ENCODE measurements at regions not wholly inside any gene's neighbourhood (a gene's known extent, or its start where the extent isn't known, plus 50 kb on each side); places are given as distances from the start of the nearest gene placed in this dataset.

DNA sequence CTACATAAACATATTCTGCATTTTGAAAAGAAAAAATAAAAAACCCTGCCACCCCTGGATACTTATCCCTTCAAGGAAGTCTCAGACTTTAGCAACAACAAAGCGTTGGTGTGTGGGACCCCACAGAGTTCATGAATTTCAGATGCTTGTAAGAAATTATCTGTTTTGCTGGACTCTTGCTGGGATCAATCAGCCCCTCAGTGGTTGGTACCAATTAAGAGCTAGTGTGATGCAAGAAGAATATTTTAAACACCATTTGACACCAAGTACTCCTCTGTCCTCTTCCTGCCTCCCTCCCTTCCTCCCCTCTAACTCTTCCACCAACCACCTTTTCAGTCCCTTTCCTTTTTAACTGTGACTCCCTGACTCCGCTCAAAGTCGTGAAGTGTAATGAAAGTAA lies 51.5 kb downstream of the SST start:
- DNase-seq: no peak

- DNase-seq: no peak
These were observed 53.0 kb downstream of the SST start for GRCh38 chr3:187617213-187617612.

DNA sequence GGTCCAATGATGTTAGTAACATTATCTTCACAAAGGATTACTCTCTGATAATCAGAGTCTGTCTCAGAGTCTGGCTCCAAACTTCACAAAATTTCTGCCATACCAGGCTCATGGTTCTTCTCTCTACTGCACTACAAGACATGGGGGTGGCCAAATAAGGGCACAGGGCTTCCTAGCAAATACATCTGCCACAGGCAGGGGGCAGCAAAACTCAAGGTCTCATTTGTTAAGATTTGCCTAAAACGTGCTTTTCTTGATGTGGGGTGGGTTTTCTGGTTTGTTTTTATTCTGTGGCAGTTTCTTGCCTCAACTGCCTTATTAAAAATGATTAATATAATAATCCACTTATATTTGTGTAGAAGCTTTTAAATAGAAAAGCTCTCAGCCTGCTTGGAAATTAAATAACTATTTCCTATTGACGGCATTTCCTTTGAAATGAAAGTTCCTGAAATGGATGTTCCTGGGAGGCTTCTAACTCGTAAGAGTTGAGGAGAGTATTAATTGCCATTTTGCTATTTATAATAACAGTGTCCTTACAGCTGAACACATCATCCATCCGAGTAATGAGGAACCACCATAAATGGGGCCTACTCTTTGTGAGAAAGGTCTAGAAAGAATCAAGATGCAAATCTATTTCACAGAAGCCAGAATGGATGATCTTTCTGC lies 53.8 kb downstream of the SST start:
- DNase-seq: peak; percentile 37

GRCh38 chr3:187615630-187616029 lies 54.6 kb downstream of the SST start:
- DNase-seq: no peak

DNA sequence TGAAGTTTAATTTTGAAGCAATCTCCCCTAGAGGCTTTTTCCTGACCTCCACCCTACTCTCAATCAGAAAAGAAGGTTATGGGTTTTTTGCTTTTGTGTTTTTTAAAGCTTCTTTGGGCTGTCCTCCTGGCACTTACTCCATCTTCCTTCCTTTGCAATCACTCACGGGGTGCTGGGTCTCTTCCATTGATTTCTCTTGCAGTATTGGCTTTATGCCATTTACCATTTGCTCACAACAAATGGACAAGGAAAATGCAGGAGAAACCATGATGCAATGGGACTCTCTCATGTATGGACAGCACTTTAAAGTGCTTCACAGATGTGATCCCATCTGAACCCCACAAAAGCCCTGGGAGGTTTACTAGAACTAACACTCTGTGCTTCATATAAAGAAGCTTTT lies 57.5 kb downstream of the SST start:
- DNase-seq: no peak

DNA sequence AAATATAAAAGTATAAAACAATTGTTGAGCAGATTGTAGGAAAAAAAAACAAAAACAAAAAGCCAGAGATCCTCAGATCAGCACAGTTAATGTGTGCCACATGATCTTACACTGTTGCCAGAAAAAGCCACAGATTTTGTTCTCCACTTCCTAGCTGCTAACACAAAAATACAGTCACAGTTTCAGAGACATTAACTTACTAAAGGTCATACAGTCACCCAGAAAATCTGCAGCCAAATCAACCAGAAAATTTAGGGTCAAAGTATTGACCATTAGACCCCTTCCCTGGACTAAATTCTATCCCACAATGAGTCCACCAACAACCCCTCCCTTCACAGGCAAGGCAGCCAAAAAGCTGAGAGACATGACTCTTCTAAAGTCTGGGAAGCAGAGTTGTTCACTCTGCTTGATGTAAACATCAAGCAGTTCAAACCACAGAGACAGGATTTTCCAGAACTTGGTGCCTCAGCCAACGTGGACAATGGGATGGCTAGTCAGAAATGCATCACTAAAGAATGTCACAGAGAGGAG lies 59.1 kb downstream of the SST start:
- DNase-seq: peak; percentile 6

- no peak for DNase-seq
These were observed 75.9 kb downstream of the SST start for GRCh38 chr3:187594272-187594671.

DNA sequence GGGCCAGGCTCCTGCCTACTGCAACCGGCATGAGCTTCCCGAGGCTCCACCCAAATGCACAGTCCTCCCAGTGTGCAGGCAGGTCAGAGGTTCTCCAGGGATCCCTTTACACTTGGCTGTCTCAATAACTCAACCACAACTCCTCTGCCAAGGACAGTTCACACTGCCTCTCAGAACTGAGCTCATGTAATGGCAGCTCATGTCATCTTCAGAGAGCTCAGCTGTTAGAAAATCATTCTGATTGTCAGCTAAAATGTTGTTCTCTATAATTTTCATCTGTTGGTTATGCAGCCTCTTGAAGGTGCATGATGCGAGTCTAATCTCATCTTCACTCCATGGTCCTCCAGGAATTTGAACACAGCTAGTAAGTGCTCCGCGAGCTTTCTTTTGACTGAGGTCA lies 76.7 kb downstream of the SST start:
- no peak for DNase-seq

DNA sequence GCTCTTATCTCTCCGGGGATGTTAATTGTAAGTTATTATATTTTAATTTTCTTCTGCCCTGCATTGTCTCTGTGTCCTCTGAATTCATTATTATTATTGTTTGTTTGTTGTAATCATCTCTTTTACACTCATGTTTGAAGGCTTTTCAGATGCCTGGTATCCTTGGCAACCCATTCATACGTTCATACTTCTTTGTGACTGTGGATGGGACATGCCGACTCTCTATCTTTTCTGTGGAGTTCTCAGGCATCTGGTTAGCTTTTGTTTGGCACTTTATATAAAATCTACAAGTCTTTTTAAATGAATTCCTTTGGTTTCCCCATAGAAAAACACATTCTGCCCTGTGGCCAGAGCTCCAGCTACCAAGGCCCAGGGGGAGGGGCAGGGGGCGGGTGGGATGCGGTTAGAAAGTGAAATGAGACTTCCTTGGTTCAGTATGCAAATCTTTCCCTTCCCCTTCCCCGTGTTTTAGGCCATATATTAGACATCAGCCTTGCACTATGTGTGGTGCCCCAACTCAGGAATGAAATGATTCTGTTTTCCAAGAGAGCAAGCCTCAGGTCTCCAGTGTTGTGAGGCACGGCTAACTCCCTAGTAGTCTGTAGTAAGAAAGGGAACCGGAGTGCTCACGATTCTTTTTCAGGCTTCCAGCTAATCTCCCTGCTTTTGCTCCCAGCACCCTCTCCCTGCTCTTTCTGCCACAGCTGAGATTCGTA lies 79.2 kb downstream of the SST start:
- DNase-seq: no peak

- no peak for DNase-seq
These were observed 83.1 kb downstream of the SST start for GRCh38 chr3:187587076-187587475.

- no peak for DNase-seq
These were observed 84.0 kb downstream of the SST start for GRCh38 chr3:187586226-187586625.

DNA sequence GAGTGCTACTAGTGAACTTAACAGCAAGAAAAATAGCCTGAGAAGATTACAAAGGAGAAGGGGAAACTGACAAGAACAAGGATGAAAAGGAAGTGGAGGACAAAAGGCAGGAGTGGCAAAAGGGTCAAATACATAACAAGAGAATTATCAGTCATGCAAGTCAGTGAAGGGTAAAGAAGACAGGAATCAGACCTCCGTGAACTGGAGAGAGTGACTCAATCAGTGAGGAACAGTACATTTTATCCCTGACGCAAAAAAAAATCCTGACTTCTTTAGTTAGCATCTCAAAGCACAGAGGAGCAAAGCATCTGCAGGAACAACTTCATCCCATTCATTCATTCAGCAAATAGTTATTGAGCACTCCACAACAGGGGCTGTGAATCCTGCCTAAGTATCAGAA lies 97.8 kb downstream of the SST start:
- no peak for DNase-seq

GRCh38 chr3:187571701-187572100 lies 98.5 kb downstream of the SST start:
- peak; percentile 14 for DNase-seq

- DNase-seq: no peak
These were observed 99.4 kb downstream of the SST start for GRCh38 chr3:187570776-187571175.

DNA sequence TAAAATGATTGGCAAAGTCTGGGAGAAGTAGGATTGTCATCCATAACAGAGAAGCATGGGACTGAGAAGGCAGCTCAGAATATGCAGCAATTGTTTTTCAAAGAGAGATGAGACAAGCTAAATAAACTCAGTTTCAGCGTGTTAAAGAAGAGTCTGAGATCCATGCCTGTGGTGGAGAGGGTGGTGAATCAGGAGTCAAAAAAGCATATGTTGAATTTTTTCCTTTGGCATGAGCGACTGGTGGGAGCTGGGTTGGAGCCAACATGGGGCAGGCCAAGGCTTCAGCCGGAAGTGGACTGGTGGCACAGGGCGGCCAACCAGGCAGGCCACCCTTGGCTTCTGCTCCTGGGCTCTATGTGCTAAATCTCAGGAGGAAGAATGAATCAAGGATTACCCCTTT lies 102.0 kb downstream of the SST start:
- no peak for DNase-seq

- peak; percentile 13 for DNase-seq
These were observed 102.5 kb downstream of the SST start for GRCh38 chr3:187567661-187568121.

GRCh38 chr3:187567021-187567420 lies 103.2 kb downstream of the SST start:
- no peak for DNase-seq

GRCh38 chr3:187565701-187566100 lies 104.5 kb downstream of the SST start:
- no peak for DNase-seq

DNA sequence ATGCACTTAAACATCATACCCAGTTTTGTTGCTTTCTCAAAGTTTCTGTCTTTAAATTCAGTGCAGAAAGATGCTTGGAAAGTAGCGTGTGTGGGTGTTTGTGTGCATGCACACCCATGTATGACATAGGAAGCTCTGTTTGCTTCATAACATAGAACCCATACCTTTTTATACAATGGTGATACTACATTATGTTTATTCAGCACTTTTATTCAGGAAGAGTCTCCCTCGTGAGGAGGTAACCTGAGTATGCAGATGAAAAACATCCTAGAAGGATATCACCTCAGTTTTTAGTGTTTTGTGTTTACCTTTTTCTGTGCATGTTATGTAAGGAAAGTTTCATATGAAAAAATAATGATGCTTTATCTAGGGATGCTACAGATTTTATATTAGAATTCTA lies 111.2 kb downstream of the SST start:
- DNase-seq: no peak

DNA sequence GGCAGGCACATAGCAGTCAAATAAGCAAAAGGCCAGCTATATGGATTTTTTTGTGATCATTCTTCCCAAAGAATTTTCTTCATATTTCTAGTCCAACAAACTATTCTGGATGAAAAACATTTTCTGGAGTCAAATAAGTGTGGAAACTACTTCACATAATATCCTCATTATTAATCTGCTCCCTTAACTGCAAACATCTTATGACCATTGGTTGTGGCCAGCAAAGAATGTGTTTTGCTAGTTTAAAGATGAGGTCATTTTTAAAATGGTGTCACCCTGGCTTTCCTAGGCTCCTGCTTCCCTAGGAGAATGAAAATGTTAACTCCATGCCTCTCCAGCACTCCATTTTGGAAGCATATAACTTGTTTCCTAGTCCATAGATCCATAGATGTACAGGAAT lies 118.8 kb downstream of the SST start:
- DNase-seq: no peak

DNA sequence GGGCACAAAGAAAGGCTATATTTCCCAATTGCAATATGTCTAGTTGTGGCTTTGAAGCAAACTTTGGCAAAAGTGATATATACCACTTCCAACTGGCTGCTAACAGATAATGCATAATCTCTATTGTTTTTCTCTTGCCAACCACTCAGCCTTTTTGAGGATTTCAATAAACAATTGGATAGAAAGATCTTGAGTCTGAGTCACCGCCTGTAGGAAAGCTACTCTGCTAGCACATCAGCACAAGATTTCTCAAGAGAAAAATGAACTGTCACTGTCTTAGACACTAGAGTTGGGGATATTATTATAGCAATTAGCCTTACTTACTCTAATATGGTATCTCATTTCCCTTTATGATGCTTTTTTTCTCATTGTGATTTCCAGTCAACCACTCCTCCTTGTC lies 119.7 kb downstream of the SST start:
- no peak for DNase-seq

GRCh38 chr3:187545366-187545765 lies 124.8 kb downstream of the SST start:
- DNase-seq: no peak

GRCh38 chr3:187544326-187544725 lies 125.9 kb downstream of the SST start:
- DNase-seq: no peak

DNA sequence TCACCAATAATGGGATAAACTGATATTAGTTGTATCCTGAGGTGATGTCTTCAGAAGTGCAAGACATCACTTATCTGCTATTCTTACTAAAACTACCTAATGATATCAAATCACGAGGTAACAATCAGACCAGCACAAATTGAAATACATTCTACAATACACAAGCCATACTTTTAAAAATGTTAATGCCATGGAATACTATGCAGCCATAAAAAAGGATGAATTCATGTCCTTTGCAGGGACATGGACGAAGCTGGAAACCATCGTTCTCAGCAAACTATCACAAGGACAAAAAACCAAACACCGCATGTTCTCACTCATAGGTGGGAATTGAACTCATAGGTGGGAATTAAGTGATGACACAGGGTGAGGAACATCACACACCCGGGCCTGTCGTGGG lies 129.3 kb downstream of the SST start:
- no peak for DNase-seq
